Thyroid gland (tissue), 4 donors: ENCODE measurements at regions not wholly inside any gene's neighbourhood (a gene's known extent, or its start where the extent isn't known, plus 50 kb on each side); places are given as distances from the start of the nearest gene placed in this dataset.

Source experiments
- CTCF ChIP-seq, 6 experiments: fragments of 200-600 bp in 3 of 6; fragments of 450-650 bp in 3 of 6; sonication (generic) in 3 of 6; IDR thresholded peaks; one replicate each; pipeline ENCODE4 v1.5.1; 2016 to 2019; ENCODE audit warnings: antibody characterized with exemption in 6 of 6, mild to moderate bottlenecking in 2 of 6, inconsistent platforms in 1 of 6, moderate library complexity in 1 of 6
- POLR2A ChIP-seq, 2 donors: fragments of 450-650 bp; IDR thresholded peaks; one replicate each; pipeline ENCODE4 v1.6.1; 2017; ENCODE audit warnings: antibody characterized with exemption in 2 of 2, mild to moderate bottlenecking in 2 of 2, moderate library complexity in 1 of 2

GRCh38 chr19:28555317-28555716 lies 657.6 kb downstream of the UQCRFS1 start:
- TF ChIP-seq CTCF (IDR thresholded peaks at IDR 0.05) (no peak), POLR2A (IDR thresholded peaks at IDR 0.05) (no peak)
